T-helper 2 cell treated with Interferon-gamma antibody and Interleukin-4, amounts not matched to agents 100 ng/mL and 5 ng/mL, for 36 hours (primary cell): ENCODE measurements at regions not wholly inside any gene's neighbourhood (a gene's known extent, or its start where the extent isn't known, plus 50 kb on each side); places are given as distances from the start of the nearest gene placed in this dataset.
"Not testable (repeated sequence)": the region's sequence is repeated elsewhere in the genome, so short reads cannot be mapped to it uniquely, and the experiment has no call there.

Experiments used
- intact Hi-C: fragments of 100-400 bp; cut with micrococcal nuclease; formaldehyde crosslinking; loops from one replicate; pipeline ENCODE4 v1.15.1; 2023

DNA sequence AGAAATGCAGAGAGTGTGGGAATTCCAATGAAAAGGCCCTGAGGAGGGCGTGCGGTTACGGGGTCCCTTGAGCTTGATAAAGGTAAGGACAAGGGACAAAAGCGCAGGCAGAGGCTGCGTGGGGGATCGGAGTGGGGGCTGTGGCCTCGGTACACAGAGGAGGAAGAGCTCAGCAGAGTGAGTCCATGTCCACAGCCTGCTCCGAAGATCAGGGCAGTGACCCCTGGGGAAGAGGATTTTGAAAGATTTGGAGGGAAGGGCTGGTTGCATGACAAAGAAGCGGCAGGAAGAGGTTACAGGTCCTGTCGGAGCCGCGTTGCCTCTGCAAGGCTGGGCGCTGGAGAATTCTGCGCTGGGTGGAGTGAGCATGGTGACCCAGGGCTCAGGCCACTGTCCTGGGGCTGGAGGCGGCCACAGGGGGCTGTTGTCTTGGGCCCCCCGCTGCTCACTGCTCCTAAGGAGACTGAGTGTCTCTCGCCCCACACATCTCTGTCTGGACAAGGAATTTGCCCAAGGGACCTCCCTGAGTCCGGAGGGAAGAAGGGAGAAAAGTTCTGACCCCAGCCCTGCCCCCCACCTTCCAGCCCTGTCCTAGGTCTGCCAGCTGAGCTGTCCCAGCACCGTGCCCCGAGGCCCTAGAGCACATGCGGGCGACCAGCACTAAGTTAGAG is 69.8 kb upstream of the INSIG1 start:
- intact Hi-C loops = no loop called here

DNA sequence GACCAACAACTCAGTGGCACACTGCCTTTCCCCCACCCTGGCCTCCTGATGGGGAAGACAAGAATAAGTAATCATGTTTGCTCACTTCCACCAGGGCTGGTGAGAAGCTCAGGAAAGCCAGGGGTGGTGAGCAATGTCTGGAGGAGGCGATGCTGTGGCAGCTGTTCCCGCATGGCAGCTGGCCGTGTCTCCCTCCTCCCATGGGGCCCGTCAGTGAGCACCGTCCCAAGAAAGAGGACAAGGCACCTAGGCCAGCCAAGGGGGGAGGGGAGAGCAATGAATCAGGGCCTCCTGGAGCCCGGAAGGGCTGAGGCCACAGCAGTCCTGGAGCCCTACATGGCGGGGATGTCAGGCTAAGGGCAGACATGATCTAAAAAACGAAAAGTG is 69.2 kb upstream of the INSIG1 start:
- intact Hi-C loops = no loop called here

DNA sequence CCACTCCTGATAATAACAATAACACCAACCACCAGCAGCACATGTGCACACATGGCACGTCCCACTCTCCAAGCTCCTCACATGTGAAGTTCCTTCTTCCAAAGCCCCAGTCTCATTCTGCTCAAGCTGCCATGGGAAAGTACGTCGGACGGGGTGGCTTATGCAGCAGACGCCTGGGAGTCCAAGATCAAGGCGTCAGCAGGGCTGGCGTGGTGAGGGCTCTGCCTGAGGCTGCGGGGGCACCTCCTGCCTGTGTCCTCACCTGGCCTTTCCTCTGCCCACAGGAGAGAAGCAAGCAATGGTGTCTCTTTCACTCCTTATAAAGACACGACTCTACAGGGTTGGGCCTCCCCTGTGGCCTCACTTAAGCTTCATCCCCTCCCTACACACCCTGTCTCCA is 68.8 kb upstream of the INSIG1 start:
- intact Hi-C loops = no loop called here

DNA sequence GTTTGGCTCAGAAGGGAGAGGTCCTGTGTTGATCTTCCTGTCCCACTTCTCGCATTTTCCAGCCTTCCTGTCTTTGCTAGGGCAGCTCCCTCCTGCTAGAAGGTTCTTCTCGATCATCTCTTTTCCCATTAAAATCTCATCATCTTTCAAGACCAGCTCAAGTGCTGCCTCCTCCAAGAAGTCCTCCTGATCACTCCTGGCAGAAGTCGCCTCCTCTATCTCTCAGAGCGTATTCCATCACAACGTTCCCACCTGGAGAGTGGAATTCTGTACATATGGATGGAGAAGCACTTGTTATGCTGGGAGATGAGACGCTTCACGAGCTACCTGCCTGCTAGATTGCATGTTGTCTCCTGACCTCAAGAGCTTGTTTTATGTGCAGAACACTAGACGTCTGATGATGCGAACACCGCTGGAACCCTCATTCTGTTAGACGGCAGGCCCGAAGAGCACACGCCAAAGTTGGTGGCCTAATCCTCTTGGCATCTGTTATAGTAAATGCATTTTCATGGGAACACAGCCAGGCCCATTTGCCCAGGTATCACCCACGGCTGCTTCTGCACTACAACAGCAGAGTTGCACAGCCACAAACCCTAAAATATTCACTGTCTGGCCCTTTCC is 68.0 kb upstream of the INSIG1 start:
- intact Hi-C loops = no loop called here

DNA sequence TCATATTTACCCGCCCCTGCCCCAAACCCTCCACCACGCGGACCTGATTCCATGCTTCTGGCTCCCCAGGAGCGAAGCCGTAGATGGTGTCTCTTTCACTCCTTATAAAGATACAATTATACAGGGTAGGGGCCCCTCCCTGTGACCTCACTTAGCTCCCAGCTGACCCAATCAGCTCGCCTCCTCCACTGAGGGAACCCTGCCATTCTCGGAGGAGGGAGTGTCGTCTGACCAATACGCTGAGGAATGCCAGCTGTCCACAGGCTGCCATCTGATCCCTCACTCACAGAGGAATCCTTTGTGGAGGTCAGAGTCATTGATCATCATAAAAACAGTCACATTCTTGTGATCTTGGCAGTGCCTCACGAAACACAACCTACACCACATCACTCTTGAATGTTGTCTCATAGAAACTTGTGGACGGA is 67.5 kb upstream of the INSIG1 start:
- intact Hi-C loops = no loop called here

DNA sequence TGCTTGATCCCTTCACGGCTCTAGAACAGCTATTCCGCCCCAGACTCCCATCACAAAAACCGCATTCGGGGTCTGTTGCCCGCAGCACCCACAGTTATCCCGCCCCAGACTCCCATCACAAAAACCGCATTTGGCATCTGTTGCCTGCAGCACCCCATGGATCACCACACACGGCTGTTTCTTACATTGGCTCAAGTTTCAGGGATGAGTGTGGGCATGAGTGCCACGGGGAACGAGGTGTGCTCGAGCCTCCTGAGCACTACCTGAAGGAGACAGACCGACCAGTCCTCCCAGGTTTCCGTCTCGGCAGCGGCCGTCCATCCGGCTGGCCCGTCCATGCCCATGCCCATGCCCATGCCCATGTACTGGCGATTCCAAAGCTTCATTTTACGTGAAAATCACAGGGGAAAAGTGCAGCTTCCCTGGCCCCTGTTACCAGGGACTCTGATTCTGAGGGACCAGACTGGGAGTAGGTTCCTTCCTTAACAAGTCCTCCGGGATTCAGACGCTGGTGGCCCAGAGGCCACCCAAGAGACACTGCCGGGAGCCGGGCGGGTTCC is 66.4 kb upstream of the INSIG1 start:
- intact Hi-C loops = no loop called here

DNA sequence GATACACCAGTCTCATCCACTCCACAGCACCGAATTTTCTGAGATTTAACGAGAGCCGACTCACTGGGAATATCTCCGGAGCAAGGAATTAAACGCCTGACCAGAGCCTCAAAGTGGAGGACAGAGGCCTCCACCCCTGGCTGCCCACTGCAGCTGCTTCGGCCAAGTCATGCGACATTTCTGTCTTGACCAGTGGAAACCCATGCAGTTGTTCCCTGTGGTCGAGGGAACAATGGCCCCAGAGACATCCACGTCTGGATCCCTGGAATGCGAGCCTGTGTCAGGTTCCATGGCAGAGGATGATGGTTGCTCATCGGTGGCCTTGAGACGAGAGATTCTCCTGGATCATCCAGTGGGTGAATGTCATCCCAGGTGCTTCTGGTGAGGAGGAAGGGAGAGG is 65.7 kb upstream of the INSIG1 start:
- intact Hi-C loops = no loop called here

DNA sequence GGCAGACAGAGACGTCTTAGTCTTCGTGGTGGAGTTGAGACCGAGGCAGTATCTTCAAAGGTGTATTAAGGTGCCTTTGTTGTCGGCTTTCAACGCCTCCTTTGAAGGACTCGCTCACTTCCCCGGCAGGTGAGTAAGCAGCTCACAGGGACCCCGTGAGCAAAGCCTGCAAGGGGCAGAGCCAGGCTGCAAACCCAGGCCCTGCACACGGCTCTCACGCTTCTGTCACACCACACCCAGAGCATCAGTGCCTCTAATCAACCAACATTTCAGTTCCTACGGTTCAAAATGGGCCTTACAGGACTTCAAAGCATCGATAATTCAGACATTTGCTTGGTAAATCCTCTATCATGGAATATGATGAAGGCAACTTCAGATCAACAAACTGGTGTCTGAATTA is 64.8 kb upstream of the INSIG1 start:
- intact Hi-C loops = no loop called here

DNA sequence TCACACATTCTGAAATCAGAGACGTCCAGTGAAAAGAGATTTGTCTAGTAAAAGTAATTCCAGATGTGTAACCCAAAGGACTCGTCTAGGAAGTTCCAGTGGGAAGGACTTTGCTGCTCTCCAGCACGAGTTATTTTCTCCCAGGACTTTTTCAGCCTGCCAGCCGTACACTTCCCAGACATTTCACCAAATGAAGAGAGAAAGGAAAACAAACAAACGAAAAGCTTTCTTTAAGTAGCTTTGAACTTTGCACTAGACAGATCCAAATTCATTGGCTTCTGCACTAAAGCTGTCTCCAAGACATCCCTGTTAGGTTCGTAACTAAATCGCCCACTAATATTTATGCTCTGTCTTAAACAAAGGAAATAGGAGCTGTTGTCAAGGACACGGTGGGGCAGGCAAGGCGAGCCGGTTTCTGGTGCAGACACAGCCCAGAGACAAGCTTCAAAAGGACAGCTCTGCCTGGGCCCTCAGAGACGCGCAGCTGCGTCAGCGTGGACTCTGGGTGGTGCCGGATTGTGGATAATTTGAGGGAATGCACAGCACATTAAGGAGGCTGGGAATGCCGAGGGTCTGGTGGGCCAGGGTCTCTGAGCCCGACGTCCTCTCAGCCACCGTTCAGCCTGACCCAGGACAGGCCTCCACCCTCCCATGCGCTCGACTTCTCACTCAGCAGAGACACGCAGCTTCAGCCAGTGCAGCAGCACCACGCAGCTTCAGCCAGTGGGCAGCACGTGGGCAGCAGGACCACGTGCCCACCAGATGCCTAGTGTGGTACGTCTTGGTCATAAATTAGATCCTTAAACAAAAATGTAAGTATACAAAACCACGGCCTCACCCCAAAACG is 64.1 kb upstream of the INSIG1 start:
- intact Hi-C loops = no loop called here

DNA sequence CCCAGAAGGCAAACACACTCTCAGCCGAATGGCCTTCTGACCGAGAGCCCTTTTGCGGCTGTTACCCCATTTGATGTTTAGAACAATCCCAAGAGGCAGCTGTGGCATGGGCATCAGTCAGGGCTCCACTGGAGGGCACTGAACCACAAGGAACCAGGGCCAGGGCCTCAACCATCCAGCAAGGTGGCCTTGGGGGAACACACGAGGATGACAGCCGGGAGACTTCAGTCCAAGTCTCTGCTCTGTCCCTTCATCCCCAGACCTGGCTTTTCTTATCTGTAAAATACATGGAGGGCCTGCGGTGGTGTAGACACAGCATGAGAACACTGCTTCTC is 63.6 kb upstream of the INSIG1 start:
- intact Hi-C loops = no loop called here

DNA sequence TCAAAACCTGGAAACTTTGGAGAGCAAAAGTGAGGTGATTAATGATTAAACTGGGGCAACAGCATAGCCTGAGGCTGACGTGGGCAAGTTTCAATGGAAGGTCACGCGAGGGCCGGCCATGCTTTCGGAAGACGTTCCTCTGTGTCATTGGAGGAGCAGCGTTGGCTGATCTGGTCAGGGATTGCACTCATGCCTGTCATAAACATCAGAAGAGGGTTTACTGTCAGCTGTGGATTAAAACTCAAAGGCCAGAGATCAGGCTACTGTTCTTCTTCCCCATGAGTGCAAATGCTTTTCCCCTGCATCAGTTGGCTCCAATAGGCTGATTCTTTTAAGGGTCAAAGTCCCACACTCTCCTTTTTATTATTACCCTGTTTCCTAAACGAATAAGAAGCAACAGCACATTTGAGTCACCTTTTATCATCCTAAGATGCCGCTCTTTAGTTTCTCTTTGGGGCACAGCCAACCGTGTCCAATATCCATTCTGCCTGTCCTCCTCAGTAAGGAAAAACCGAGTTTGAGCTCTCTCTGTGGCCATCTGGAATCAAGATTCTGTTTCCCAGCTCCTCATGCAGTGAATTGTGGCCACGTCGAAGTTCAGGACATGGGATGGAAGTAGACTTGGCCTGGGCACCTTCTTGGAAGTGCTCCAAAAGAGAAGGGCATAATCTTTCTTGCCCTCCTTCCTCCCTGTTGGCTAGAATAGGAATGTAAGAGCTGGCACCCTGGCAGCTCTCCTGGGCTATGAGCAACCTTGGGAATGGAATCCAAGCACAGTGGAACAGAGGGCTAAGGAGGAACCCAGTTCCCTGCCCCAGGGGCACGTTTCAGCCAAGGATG is 62.5 kb upstream of the INSIG1 start:
- intact Hi-C loops = no loop called here

DNA sequence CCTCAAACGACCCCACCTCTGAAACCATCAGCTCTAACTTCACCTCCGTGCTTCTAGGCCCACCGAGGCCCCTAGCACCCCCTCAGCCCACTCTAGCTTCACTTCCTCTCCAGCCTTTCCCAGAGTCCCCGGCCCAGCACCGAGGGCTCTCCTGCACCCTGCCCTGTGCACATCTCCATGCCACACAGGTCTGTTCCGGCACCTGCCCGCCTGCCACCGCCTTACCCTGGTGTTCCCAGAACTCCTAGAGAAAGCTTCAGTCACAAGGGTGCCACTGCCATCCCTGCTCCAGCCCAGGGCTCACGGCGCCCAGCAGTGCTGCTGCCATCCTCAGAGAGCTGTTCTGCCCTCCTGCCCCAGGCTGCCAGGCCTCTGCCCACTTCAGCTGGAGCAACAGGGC is 61.3 kb upstream of the INSIG1 start:
- intact Hi-C loops = no loop called here

DNA sequence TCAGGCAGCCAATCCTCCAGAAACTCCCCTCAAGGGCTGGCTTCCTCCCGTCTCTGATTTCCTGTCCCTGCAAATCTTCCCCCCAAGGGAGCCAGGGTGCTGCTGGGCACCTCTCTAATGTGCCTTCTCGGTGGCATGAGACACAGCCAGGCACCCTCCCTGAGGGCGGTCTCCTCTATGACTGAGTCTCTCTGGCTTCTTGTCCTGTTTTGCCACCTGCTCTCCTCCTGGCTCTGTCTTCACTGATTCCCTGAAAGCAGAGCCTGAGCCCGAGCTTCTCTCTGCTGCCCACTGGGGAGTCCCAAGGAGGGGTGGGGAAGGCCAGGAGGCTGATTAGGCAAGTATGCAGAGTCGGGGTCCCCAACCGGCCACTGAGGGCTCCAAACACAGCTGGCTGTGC is 60.4 kb upstream of the INSIG1 start:
- intact Hi-C loops = no loop called here

DNA sequence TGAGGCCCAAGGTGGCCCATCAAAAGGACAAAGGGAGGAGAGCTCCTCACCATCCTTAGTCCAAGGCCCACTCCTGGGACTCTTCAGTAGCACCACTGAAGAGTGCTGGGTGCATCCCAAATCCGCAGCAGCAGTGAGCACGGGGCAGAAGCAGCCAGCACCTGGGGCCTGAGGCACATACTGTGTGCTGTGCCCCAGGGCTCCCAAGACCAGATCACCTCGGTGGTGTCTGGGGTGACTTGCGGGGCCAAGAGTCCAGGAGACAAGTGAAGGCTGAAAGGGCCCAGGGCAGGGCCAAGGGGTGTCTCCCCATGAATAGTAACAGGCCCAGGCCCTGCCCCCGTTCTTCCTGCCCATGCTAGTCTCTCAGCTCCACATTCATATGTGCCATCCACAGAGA is 59.9 kb upstream of the INSIG1 start:
- intact Hi-C loops = no loop called here

DNA sequence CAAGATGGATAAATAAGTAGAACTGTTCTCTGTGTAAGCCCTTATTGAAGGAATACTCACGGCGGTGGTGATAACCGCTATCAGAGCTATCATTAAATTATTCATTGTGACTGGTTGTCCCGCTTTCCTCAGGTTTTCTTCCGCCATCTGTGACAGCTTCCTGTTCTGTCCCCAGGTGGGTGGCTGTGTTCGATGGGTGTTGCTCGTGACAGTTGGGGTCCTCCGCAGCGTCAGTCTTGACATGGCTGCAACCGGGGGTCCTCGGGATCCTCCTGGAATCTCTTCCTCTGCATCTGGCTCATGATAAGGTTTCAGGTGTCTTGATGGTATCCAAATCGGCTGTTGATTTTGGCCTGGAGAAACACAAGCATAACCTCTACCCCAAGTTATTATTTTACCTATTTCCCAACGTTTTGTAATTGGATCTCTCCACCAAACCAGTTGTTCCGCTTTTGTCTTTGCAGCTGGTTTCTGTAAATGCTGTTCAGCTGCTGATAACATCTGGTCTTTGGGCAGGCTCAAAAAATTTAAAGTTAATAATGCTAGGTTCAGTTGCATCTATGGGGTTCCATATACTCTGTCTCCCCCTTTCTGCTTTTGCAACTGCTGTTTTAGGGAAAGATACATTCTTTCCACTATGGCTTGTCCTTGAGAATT is 58.1 kb upstream of the INSIG1 start:
- intact Hi-C loops = not testable (repeated sequence)

DNA sequence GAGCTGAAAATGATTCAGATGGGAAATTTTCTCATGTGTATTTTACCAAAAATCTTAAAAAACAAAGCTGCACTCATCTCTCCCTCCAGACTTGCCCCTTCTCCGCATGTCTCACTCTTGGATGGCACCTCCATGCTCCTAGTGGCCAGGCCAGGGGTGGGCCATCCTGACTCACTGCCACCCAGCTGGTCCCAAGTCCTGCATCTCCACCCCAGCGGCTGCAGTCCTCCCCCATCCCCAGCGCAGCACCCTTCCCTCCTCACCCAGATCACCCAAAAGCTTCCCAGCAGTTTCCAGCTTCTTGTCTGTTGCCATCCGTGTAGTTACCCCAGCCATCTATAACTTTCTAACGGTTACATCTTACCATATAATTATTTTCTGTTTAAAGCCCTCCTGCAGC is 53.0 kb upstream of the INSIG1 start:
- intact Hi-C loops = no loop called here

DNA sequence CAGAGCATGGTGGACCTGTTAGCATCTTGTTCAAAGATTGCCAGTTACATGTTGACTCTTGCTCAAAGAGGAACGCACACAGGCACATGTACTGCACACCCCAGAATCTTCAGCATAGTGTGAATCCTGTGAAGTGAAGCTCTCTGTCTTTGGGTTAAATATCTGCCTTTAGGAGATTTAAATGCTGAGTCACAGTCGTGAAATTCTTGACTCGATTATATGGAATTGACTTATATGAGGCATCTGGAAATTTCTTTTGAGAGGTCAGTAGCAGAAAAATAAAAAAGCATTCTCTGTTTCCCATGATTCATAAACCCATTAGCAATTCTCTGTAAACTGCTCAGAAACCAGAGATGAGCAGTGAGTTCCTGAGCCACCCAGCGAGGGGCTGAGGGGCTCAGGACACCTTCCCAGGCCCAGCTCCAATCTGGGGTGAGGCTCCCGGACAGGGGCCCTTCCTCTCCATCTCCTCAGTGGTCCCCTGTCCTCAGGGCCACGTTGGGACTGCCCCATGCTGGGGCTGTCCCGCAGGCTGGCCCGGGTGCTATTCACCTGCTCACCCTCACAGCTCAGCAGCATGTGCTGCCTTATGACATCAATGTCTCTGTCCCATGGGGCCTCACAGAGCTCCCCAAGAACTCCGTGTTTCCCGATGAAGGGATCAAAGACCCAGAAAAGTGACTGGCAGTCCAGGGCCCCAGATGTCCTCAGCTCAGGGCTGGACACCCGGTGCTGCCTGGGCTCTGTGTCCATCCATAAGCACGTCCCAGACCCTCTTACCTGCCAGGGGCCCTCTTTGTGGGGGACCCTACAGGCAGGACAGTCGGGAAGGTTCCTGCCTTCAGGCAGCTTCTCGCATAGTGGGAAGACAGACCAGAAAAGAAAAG is 50.0 kb upstream of the INSIG1 start:
- intact Hi-C loops = no loop called here
